Stimulated activated CD8-positive, alpha-beta memory T cell treated with anti-CD3 and anti-CD28 coated beads, Interleukin-12 subunit alpha, Interleukin-12 subunit beta, amount 100 ng/mL, for 4 hours (primary cell): ENCODE measurements at regions not wholly inside any gene's neighbourhood (a gene's known extent, or its start where the extent isn't known, plus 50 kb on each side); places are given as distances from the start of the nearest gene placed in this dataset.

Experiments used
- DNase-seq: peaks from one replicate; pipeline ENCODE4 v3.0.0-alpha.2; 2020; ENCODE audit warnings: low read depth

DNA sequence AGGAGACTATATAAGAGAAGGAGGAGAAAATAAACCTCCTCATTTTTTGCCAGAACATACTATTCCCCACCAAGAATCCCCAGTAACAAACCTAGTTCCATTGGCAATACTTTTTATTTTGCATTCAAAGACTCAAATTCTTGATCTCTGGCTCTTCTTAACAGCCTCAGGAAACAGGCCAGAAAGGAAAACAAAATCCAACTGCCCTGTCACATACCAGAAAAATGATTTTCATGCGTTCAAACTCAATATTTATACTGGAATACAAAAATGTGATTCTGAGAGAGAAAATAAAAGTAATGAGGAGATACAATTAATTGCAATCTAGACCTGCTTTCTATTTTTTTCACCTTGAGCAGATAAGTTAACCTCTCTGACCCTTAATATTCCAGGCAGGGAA, 435.9 kb upstream of the AUTS2 start:
- DNase-seq, result no peak

DNA sequence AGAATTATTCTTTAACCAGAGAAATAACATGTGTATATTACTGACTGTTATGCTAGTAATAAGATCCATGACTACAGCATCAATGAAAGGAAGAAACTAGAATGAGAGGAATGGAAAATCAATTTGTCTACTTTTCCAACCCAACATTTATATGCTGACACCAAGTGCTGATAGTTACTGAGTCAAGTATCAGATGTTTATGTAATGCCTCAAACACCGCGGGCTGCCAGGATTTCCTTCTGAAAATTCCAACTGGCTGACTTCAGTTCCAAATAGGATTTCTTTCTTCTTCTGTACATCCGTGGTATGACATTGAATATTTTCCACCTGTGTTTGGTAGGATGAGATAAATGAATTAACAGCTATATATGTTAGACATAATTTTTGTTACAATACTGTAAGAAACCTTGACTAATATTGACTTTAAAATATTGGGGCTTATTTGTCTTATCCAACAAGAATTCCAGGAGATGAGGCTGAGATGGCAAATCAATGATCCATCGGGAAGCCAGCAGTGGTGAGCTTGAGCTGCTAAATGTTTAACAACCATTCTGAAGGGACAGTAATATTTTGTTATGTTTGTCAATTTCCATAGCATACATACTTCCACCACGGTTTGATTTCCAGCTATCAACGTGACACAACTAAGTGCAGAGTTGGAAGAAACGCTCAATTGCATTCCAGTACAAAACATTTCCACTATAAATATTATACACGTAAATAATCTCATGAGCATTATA, 435.2 kb upstream of the AUTS2 start:
- no peak for DNase-seq

DNA sequence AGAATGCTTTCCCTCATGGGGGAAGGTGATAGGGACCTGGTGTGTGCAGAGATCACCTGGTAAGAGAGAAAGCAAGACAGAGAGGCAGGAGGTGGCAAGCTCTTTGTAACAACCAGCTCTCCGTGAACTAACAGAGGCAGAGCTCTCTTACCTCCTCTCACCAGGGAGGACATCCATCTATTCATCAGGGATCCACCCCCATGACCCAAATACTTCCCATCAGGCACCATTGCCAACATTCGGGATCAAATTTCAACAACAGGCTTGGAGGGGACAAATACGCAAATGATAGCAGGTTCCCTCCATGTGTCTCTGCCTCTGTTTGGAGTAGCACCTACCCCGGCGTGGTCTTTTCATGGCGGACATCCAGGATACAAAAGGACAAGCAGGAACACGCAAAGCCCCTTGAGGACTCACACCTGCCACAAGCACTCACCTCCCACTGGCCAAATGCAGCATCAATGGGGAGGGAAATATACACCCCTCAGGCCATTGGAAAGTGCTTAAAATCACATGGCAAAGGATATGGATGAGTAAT, 431.2 kb upstream of the AUTS2 start:
- no peak for DNase-seq

DNA sequence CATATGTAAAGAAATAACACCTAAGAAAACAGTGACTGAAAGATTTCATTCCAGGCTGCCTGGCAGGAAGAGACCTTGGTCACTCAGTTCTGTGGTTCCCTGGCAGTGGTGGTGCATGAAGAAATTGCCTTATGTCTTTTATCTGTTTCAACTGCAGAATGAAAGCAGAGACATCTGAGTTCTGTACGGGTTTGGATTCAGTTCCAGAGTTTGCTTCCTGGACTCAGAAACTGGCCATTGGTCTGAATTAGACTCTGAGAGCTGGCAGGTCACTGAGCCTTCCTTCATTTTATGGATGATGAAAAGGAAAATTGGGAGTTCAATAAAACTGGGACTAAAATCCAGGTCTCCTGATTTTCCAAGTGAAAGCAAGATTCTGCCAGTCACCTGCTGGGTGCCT, 428.9 kb upstream of the AUTS2 start:
- no peak for DNase-seq

DNA sequence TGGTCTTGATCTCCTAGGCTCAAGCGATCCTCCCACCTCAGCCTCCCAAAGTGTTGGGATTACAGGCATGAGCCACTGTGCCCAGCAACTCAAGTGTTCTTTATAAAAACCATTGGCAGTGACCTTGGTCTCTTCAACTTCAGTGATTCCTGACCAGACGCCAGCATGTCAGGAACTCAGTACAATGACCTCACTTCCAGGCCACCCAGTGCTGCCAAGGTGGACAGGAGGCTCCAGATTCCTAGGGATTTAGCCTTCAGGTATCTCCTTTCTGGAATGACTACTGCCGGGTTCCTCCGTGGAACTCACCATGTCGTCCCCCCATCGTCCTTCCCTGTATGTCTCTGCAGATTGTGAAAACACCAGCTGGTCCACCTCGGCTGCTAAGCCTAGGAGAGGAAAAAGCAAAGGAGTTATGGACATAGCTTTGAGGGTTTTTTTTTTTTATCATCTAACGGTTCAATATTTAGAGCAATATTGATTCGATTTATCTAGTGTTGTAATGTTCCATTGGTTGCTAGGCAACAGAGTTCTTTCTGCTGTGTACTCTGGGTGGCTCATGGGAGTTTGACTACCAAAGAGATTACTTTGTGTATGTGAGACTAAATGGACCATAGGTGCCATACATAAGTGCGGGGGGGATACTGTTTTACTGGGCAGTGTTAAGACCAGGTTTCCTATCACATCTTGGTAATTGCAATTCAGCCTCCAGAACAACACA, 425.8 kb upstream of the AUTS2 start:
- DNase-seq, result no peak

DNA sequence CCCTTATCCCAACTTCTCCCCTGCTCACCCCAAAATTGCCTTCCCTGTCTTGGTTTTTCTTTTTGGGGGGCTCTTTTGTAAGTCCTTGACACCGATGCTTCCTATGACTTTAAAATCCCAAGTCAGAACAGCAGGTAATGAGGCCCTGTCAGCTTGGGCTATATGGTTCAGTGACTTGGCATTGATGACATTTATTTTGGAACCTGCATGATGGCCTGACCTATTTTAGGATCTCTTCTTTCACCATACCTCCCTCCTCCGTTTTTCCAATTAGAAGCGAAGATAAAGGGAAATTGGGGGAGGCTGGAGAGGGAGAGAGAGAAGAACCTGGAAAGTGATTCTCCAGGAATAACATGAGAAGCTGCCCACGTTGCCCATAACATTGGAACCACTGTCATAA, 424.9 kb upstream of the AUTS2 start:
- DNase-seq, result no peak

DNA sequence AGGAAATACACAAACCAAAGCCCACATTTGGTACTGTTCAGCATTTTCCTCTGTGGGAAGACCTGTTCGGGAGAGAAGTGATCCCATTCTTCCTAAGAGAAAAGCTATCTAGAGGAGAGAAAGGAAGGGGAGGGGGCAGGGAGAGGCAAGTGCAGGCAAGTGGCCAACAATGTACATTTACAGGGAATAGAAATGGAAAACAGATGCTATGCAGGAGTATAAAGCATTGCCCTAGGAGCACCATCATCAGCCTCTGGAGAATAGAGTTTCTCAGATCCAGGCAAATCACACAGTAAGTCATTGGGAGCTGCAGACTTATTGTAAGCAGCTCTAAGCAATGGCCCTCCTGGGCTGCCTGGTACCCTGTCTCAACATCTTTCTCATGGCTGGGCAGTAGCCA, 424.4 kb upstream of the AUTS2 start:
- no peak for DNase-seq

DNA sequence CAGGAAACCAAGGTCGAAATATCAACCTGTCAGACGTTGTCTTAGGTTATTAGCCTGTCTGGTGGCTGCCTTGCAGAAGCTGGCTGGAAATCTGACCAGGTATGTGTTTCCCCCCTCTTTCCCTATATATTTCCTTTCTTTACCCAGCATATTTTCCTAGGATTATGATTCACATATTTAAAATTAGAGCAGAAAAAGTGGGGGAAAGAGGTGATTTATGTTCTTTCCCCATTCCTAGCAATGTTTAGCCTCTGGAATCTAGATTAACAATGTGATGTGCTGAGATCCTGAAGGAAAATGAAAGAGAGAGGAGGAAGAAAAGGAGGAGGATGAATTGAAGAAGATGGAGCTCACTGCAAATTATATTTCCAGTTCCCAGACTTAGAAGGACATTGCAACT, 421.4 kb upstream of the AUTS2 start:
- no peak for DNase-seq

DNA sequence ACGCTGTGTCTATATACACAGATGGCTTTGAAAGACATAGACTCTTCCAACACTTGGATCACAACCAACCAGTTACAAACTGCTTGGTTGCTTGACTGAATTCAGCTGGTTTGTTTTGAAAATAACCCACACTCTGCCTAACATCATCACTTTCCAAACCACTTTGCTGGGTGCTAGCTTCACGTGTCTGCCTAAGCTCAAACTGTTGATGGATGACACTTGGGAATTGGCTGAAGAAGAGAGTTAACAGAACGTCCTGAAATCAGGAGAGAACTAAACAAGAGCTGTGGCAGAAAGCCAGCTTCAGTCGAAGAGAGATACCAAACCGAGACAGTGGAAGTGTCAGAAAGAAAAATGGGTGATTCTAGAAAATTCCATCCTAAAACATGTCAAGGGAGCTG, 420.8 kb upstream of the AUTS2 start:
- no peak for DNase-seq

DNA sequence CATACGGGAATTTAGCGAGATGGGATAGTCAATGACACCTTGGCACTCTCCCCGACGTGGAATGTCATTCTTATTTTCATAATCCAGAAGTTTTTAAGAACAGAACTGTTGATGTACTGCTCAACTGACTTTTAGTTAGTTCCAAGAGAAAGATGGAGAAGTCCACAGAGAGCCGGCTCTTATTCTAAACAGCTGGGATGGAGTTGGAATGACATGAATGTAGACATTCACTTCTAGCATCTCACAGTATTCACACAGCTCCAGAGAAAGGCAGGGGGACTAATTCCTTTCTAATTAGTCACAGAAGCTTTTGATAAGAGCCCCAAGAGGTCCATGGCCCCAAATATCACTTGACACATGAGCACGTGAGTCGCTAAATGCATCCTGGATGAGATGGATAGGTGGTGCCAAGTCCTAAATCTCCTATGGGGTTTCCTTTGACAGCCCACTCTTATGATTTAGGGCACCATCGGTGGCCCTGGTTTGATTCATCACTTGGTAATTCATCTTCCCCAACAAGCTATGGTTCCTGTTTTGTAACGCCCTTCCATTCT, 420.3 kb upstream of the AUTS2 start:
- DNase-seq, result no peak

DNA sequence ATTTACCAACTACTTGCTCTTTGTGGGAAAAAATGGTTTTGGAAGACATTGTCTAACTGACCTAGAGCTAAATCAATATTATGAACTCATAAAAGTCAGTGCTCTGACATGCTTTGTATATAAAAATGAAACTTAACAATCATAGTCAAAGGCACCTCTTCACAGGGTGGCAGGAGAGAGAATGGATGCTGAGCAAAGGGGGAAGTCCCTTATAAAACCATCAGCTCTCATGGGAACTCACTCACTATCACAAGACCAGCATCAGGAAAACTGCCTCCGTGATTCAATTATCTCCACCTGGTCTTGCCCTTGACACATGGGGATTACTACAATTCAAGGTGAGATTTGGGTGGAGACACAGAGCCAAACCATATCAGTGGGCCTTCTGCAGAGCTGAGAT, 417.6 kb upstream of the AUTS2 start:
- no peak for DNase-seq

DNA sequence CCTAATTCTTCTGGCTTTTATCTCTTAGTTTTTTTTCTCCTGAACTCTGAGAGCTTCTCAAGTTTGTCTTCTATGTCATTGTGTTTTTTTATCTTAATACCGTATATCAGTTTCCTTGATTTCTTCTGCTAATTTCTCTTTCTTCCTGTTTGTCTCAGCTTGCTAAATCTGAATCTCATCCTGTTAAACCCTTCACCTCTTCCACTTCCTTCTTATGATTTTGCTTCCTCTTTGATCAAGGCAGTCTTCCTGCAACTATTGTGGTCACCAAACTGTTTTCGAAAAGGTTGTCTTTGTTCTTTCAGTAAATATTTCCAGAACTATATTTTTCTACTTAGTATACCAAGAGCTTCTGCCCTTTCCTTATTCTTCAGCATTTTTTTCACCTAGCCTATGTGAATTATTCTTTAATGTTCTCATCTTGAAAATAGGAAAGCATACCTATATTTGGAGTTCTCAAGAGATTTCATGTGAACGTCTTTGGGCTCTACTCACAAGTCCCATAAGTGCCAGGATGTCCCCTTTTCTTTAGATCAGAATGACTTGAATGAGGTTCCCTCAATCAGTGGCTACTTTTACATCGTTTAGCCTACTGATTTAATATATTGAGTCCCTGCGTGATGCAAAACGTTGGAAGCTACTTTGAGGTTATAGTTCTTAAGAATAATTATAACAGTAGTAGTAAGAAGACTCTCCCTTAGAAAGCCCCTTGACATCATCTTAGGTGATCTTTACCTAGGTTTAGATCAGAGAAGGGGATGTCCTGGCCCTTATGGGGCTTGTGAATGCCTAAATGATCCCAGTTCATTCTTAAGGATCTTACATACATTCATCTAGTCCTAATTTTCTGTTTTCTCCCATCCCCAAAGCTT, 415.4 kb upstream of the AUTS2 start:
- no peak for DNase-seq

DNA sequence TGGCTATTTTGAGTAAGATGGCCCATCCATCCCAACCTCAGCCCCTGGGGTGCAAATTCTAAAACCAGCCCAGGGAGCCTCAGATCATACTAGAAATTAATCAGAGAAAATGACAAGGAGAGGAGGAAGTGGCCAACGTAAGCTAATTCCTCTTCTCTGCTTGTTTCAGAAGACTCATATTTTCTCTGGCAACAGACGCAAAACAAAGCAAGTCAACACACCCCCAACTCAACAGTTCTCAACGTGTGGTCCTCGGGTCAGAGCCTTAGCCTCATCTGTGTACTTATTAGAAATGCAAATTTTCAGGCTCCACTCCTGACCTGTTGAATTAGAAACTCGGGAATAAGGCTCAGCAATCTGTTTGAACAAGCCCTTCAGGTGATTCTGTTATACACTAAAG, 413.9 kb upstream of the AUTS2 start:
- no peak for DNase-seq

DNA sequence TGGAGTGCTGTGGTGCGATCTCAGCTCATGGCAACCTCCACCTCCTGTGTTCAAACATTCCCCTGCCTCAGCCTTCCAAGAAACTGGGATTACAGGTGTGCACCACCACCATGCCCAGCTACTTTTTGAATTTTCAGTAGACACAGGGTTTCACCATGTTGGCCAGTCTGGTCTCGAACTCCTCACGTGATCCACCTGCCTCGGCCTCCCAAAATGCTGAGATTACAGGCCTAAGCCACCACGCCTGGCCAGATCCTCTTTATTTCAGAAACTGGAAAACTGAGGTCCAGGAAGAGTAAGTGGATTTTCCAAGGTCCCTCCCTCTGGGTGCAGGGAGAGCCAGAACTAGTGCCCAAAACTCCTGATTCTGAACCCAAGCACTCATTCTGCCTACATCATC, 413.1 kb upstream of the AUTS2 start:
- DNase-seq, result no peak

DNA sequence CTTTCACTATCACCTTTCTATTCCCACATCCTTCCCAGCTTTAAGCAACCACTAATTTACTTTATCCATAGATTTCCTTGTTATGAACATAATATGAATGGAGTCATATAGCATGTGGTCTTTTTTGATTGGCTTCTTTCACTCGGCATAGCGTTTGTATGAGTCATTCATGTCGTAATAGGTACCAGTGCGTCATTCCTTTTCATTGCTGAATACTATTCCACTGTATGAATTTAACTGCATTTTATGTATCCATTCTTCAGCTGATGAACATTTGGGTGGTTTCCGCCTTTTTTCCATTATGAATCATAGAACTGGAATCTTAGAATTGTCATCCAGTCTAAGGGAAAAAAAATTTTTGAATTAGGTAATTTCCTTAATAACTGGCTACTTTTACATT, 411.3 kb upstream of the AUTS2 start:
- no peak for DNase-seq

DNA sequence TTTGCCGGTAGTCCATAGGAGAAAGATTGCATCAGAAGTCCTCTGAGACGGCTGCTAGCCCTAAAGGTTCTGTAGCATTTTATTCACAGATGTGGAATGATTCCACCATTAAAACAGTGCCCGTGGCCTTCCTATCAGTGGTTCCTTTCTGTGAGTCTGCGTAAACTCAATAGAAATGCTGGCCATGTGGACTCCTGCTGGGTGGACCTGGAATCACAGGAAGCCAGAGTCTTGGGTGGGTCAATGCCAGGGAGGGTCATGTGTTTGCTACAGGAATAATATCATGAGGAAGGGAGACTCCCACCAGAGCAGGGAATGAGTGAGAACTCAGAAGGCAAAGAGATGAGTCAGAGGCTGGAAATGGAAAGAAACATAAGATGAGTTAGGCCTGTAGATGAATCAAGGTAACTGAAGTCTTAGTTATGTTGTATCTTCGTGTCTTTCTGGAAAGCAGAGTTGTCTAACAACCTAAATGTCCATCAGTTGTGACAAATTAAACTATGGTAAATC, 410.4 kb upstream of the AUTS2 start:
- DNase-seq, result no peak

DNA sequence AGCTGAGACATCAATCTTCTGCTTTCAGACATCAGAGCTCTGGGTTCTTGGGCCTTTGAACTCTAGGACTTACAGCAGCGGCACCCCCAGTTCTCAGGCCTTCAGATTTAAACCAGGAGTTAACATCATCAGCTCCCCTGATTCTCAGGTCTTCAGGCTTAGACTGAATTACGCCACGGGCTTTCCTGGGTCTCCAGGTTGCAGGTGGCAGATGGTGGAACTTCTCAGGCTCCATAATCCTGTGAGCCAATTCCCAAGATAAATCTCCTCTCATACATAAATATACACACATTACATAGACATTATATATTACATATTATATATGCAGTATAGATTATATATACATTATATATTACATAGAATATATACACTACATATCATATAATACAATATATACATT, 408.9 kb upstream of the AUTS2 start:
- DNase-seq, result no peak

DNA sequence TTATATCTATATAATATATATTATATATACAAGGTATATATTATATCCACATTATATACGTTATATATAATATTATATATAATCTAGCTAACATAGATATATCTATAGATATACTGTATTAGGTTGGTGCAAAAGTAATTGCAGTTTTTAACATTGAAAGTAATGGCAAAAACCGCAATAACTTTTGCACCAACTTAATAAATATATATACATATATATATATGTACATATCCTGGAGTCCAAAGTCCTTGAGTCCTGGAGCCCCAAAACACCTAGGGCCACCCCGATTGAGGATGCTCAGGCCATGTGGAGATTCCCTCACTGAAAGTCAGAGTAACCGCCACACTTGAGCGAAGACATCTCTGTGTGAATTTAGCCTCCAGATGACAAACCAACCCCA, 408.2 kb upstream of the AUTS2 start:
- no peak for DNase-seq

DNA sequence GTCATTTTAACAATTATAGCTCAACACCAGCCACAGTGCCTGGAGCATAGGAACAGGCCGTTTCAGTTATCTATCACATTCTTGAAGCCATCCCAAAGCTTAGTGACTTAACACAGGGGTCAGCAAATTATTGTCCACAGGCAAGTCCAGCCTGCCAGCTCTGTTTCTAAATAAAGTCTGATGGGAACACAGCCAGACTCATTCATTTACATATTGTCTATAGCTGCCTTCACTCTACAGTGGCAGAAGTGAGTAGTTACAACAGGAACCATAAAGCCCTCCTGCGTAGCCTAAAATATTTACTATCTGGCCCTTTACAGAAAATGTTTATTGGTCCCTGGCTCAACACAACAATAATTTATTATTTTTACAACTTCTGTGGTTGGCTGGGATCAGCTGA, 407.5 kb upstream of the AUTS2 start:
- no peak for DNase-seq

DNA sequence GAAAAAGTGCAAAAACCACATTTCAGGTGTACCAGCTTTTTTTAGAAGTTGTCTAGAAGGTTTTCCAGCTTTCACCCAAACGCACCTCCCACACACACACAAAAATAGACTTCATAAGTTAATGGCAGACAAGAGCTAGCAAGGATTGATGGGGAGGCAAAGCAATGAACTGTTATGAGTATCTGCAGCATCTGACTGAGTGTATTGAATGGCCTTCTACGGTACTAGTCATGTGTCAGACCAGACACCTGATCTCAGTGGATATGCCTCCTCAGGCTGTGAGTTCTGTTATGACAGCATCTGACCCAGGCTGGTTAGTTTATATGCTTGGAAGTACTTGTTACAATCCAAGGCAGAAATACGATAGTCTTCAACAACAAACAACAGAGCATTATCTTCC, 406.1 kb upstream of the AUTS2 start:
- no peak for DNase-seq

DNA sequence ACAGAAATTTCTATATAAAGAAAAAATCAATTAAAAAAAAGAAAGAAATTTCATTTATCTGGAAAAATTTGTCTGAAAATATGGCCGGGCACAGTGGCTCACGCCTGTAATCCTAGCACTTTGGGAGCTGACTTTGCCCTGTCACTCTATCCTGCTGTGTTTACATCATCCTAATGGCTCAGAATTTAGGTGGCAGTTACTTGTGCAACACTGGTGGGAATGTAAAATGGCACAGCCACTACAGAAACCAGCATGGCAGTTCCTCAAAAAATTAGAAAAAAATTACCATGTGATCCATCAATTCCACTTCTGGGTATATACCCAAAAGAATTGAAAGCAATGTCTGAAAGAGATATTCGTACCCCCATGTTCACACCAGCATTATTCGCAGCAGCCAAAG, 405.2 kb upstream of the AUTS2 start:
- no peak for DNase-seq

DNA sequence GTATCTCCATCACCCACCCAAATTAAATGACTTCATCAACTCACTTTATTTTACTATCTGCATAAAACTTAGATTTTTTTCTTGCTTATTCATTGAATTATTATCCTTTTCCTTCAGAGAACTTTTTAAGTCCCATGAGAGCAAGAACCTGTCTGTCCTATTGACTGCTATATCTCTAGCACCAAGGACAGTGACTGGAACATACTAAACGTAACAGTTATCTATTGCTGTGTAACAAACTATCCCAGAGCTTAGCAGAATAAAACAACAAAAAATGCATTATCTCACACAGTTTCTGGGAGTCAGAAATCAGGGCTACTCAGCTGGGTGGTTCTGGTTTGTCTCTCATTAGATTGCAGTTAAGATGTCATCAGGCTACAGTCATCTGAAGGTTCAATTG, 401.7 kb upstream of the AUTS2 start:
- DNase-seq, result no peak
